ENCODE measurements at regions not wholly inside any gene's neighbourhood (a gene's known extent, or its start where the extent isn't known, plus 50 kb on each side); places are given as distances from the start of the nearest gene placed in this dataset.
A peak's percentile ranks its signal among the peaks of the same experiment; 100 is the strongest.

DNA sequence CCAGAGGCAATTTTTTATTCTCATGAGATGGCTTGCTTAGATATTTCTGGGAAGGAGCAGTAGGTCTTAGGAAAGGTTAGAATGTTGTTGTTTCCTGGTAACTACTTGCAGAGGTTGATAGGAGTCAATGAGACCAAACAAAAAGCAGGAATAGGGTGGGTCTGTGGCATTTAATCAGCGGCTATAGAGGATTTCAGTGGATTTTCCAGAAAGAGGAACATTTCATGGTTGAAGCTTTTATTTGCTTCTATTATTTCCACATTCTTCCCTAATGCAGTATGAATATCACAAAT lies 111.3 kb upstream of the PALMD start:
- H3K36me3 ChIP-seq: no peaks in the 10 kb centered on the region
- H3K9me3 ChIP-seq: no peaks in the 10 kb centered on the region
- no peak overlapping the region for H3K4me3 ChIP-seq
- no peaks in the 10 kb centered on the region for H3K27me3 ChIP-seq
- no peak for DNase-seq
- TF ChIP-seq POLR2A (IDR thresholded peaks at IDR 0.05): no peak
- no peak for TF ChIP-seq CTCF (IDR thresholded peaks at IDR 0.05)
- peaks cover 0 to 26% (median 2%) of the 10 kb centered on the region in 4 donors for H3K4me1 ChIP-seq
- 67% methylated on average over 1 of the region's 1 CpG for WGBS (ENCODE audit: insufficient coverage, low coverage, low lambda C conversion rate, missing lambda C conversion rate)
- H3K27ac ChIP-seq: no peak overlapping the region
- intact Hi-C loops (cut with DNase I): no loop called here
- no peak for ATAC-seq

GRCh38 chr1:99535470-99536164 lies 110.3 kb upstream of the PALMD start:
- WGBS (ENCODE audit: insufficient coverage, low coverage, low lambda C conversion rate, missing lambda C conversion rate): 98% methylated on average over 7 of the region's 7 CpGs

GRCh38 chr1:99537886-99538617 lies 107.9 kb upstream of the PALMD start:
- Histone ChIP-seq H3K4me1 (peaks cover 0 to 19% (median 0%) of the 10 kb centered on the region in 4 donors), H3K36me3 (no peaks in the 10 kb centered on the region), H3K9me3 (no peaks in the 10 kb centered on the region), H3K27me3 (no peaks in the 10 kb centered on the region), H3K4me3 (no peak overlapping the region), H3K27ac (peak overlapping the region in 1 of 3 donors; percentile 32)
- peak; percentile 40 to 80 (median 74) for ATAC-seq
- no peak for DNase-seq
- intact Hi-C loops (cut with DNase I): no loop called here
- no peak for TF ChIP-seq CTCF (IDR thresholded peaks at IDR 0.05)
- no peak for TF ChIP-seq POLR2A (IDR thresholded peaks at IDR 0.05)
- 15% methylated on average over 5 of the region's 5 CpGs for WGBS (ENCODE audit: insufficient coverage, low coverage, low lambda C conversion rate, missing lambda C conversion rate)

More at GRCh38 chr1:99535470-99536164, 110.3 kb upstream of the PALMD start:
- Histone ChIP-seq H3K27me3 (no peaks in the 10 kb centered on the region), H3K9me3 (no peaks in the 10 kb centered on the region), H3K4me3 (no peak overlapping the region), H3K36me3 (no peaks in the 10 kb centered on the region), H3K4me1 (peaks cover 0 to 26% (median 2%) of the 10 kb centered on the region in 4 donors), H3K27ac (no peak overlapping the region)
- ATAC-seq (no peak), DNase-seq (no peak)
- intact Hi-C loops (cut with DNase I): no loop called here
- TF ChIP-seq CTCF (IDR thresholded peaks at IDR 0.05) (no peak), POLR2A (IDR thresholded peaks at IDR 0.05) (no peak)

DNA sequence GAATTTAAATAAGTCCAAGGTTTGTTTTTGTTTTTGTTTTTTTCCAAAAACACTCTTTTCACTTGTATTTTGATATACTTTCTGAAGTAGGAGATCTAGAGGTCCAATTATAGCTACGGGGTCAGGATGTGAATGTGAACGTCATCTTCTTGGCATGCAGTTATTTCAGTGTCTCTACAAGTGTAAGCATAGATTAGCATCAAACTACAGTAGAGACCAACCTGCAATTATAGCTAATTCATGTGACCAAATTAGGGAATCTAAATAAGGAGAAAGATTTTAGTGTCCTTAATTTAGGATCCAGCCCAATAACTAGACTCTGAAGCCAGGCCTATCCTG lies 107.3 kb upstream of the PALMD start:
- intact Hi-C loops (cut with DNase I): no loop called here
- TF ChIP-seq CTCF (IDR thresholded peaks at IDR 0.05): no peak
- TF ChIP-seq POLR2A (IDR thresholded peaks at IDR 0.05): no peak
- H3K27ac ChIP-seq: peak overlapping the region in 1 of 3 donors; percentile 32

More for the DNA sequence above, 107.3 kb upstream of the PALMD start:
- H3K4me1 ChIP-seq: peaks cover 0 to 19% (median 0%) of the 10 kb centered on the region in 4 donors
- H3K36me3 ChIP-seq: no peaks in the 10 kb centered on the region
- H3K9me3 ChIP-seq: no peaks in the 10 kb centered on the region
- no peak overlapping the region for H3K4me3 ChIP-seq
- H3K27me3 ChIP-seq: no peaks in the 10 kb centered on the region
- WGBS (ENCODE audit: insufficient coverage, low coverage, low lambda C conversion rate, missing lambda C conversion rate): 84% methylated on average over 2 of the region's 2 CpGs
- ATAC-seq: no peak
- DNase-seq: no peak

Data from right lobe of liver (tissue), 6 donors.